OCI-LY1 (cell line): ENCODE measurements at regions not wholly inside any gene's neighbourhood (a gene's known extent, or its start where the extent isn't known, plus 50 kb on each side); places are given as distances from the start of the nearest gene placed in this dataset.

Experiments used
- CTCF ChIP-seq: fragments of 200-600 bp; sonication (generic), shearing (Covaris generic); IDR thresholded peaks from 2 replicates; pipeline ENCODE4 v1.5.1; 2017; ENCODE audit warnings: mild to moderate bottlenecking, antibody characterized with exemption, low read length, moderate library complexity, mixed read lengths
- EZH2 ChIP-seq: fragments of 200-600 bp; sonication (generic), shearing (Covaris generic); IDR thresholded peaks from 2 replicates; pipeline ENCODE4 v1.8.0; 2017; ENCODE audit warnings: borderline replicate concordance, mixed run types, mild to moderate bottlenecking, antibody characterized with exemption, low read length, moderate library complexity, mixed read lengths

- TF ChIP-seq CTCF (no peak), EZH2 (no peak)
Observed at GRCh38 chr16:85372627-85373372, 240.3 kb upstream of the GSE1 start.
